Keratinocyte (primary cell): ENCODE measurements at regions not wholly inside any gene's neighbourhood (a gene's known extent, or its start where the extent isn't known, plus 50 kb on each side); places are given as distances from the start of the nearest gene placed in this dataset.

ENCODE experiments used
- DNase-seq: peaks from one replicate; pipeline ENCODE4 v3.0.0-alpha.2; 2011; ENCODE audit warnings: low read depth, missing footprints, low spot score
- FAIRE-seq: peaks from 2 replicates; lab custom pipeline; 2011; peaks lifted over from hg19 to GRCh38; lab: Jason Lieb, UNC
- H2AFZ ChIP-seq: 2 replicates; pipeline ENCODE4 v1.6.0; 2012; ENCODE audit warnings: low read length, control low read depth, inconsistent platforms; ENCODE audit not compliant: control insufficient read depth
- H3K27ac ChIP-seq: 2 replicates; pipeline ENCODE4 v1.5.1; 2011; ENCODE audit warnings: low read length; ENCODE audit not compliant: control insufficient read depth, insufficient read depth
- H3K27me3 ChIP-seq: 3 replicates; pipeline ENCODE4 v1.6.0; 2011; ENCODE audit warnings: low read length; ENCODE audit not compliant: control insufficient read depth, insufficient read depth; ENCODE audit errors: extremely low read depth
- H3K36me3 ChIP-seq, 2 experiments: 2 replicates in 1 of 2; 3 replicates in 1 of 2; pipeline ENCODE4 v1.5.1; 2011; ENCODE audit warnings: low read length in 2 of 2, mild to moderate bottlenecking in 1 of 2; ENCODE audit not compliant: control insufficient read depth in 2 of 2, insufficient read depth in 2 of 2; ENCODE audit errors: extremely low read depth in 1 of 2
- H3K4me1 ChIP-seq: 3 replicates; pipeline ENCODE4 v1.5.1; 2011; ENCODE audit warnings: low read length; ENCODE audit not compliant: control insufficient read depth, insufficient read depth; ENCODE audit errors: extremely low read depth
- H3K4me2 ChIP-seq: 3 replicates; pipeline ENCODE4 v1.6.0; 2011; ENCODE audit warnings: low read depth, low read length; ENCODE audit not compliant: control insufficient read depth, insufficient read depth; ENCODE audit errors: extremely low read depth
- H3K4me3 ChIP-seq, 3 experiments: fragments of 200-600 bp in 1 of 3; sonication (generic) in 1 of 3; 2 replicates in 2 of 3; 3 replicates in 1 of 3; pipeline ENCODE4 v1.5.1; 2011 to 2016; ENCODE audit warnings: low read length in 3 of 3, mild to moderate bottlenecking in 3 of 3, control low read depth in 2 of 3, inconsistent platforms in 1 of 3, low read depth in 1 of 3, mixed read lengths in 1 of 3, mixed run types in 1 of 3, moderate library complexity in 1 of 3; ENCODE audit not compliant: control insufficient read depth in 2 of 3, insufficient read depth in 2 of 3; ENCODE audit errors: extremely low read depth in 1 of 3
- H3K79me2 ChIP-seq: 2 replicates; pipeline ENCODE4 v1.6.0; 2012; ENCODE audit warnings: low read length; ENCODE audit not compliant: control insufficient read depth, insufficient read depth
- H3K9ac ChIP-seq: 3 replicates; pipeline ENCODE4 v1.6.0; 2011; ENCODE audit warnings: low read length; ENCODE audit not compliant: control insufficient read depth, insufficient read depth; ENCODE audit errors: extremely low read depth
- H3K9me1 ChIP-seq: 3 replicates; pipeline ENCODE4 v1.6.0; 2011; ENCODE audit warnings: low read length; ENCODE audit not compliant: control insufficient read depth, insufficient read depth; ENCODE audit errors: extremely low read depth
- H3K9me3 ChIP-seq: 2 replicates; pipeline ENCODE4 v1.5.1; 2012; ENCODE audit warnings: low read depth, low read length; ENCODE audit not compliant: control insufficient read depth
- H4K20me1 ChIP-seq: 3 replicates; pipeline ENCODE4 v1.6.0; 2011; ENCODE audit warnings: low read length; ENCODE audit not compliant: control insufficient read depth, insufficient read depth; ENCODE audit errors: extremely low read depth
- EZH2 ChIP-seq: IDR thresholded peaks from one replicate; pipeline ENCODE4 v1.6.1; 2012; ENCODE audit warnings: inconsistent platforms, mild to moderate bottlenecking, low read length, moderate library complexity
- dilution Hi-C: fragments of 300-500 bp; cut with MboI; formaldehyde crosslinking; loops from one replicate; pipeline ENCODE4 v1.7.0; 2020; ENCODE audit warnings: low sequenced_read_pairs; ENCODE audit not compliant: extremely low pct_ligation_motif_present
- TF ChIP-seq, protein P1 (sequence below), 3 experiments: IDR thresholded peaks in 1 of 3; conservative IDR thresholded peaks in 1 of 3; optimal IDR thresholded peaks in 1 of 3; 2 replicates in 2 of 3; 3 replicates in 1 of 3; pipeline versions ENCODE3 to v1.5.1; 2011; ENCODE audit warnings: low read length in 3 of 3, mild to moderate bottlenecking in 3 of 3, moderate library complexity in 2 of 3, control low read depth in 1 of 3, inconsistent platforms in 1 of 3; ENCODE audit not compliant: insufficient read depth in 2 of 3; ENCODE audit errors: extremely low read depth in 1 of 3

DNA sequence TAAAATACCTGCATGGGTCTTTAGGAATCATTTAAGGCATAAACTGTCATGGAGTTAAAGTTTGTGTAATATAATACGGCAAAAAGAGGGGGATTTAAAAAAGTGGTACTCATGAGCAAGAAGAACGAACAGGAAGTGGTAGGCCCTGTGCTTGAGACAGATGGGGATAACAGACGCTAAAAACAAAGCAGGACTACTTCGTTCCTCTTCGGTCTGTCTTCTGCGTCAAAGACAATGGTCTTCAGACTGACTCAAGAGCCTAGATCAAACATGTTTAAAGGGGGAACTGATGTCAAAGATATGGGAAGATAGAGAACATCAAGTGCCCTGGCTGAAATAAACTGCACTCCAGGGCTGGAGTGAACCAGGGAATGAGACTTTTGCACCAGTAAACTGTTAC, 59.8 kb upstream of the RFX3 start:
- TF ChIP-seq, protein P1, sequence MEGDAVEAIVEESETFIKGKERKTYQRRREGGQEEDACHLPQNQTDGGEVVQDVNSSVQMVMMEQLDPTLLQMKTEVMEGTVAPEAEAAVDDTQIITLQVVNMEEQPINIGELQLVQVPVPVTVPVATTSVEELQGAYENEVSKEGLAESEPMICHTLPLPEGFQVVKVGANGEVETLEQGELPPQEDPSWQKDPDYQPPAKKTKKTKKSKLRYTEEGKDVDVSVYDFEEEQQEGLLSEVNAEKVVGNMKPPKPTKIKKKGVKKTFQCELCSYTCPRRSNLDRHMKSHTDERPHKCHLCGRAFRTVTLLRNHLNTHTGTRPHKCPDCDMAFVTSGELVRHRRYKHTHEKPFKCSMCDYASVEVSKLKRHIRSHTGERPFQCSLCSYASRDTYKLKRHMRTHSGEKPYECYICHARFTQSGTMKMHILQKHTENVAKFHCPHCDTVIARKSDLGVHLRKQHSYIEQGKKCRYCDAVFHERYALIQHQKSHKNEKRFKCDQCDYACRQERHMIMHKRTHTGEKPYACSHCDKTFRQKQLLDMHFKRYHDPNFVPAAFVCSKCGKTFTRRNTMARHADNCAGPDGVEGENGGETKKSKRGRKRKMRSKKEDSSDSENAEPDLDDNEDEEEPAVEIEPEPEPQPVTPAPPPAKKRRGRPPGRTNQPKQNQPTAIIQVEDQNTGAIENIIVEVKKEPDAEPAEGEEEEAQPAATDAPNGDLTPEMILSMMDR (optimal IDR thresholded peaks at IDR 0.05 in 1 of 3, IDR thresholded peaks at IDR 0.05 in 1 of 3, conservative IDR thresholded peaks at IDR 0.05 in 1 of 3; ENCODE audit: extremely low read depth in 1 of 3, insufficient read depth in 2 of 3, low read length in 3 of 3): no peak
- TF ChIP-seq EZH2: no peak

DNA sequence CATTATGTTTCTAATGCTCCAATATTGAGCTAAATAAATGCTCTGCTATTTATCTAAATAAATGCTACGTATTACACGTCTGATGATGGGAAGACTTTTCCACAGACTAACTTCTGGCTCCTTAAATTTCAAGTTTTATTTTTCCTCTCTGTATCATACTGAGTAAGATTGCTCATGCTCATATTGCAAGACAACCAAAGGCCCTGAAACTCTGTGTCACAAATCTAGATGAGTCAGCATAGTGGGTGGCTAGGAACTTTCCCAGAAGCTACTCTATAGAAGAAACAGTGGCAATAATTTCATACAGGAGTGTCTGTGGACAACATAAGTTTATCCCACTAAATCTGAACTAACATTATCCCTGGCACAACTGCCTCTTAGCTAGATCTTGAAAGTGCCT, 53.0 kb upstream of the RFX3 start:
- no peaks in the 10 kb centered on the region for H3K4me1 ChIP-seq
- H3K27ac ChIP-seq: no peak overlapping the region
- no peak overlapping the region for H3K9ac ChIP-seq
- FAIRE-seq (no peak), DNase-seq (no peak)
- H3K9me1 ChIP-seq: no peaks in the 10 kb centered on the region
- H3K27me3 ChIP-seq: no peaks in the 10 kb centered on the region
- no peak overlapping the region for H3K4me3 ChIP-seq
- TF ChIP-seq, protein P1 (optimal IDR thresholded peaks at IDR 0.05 in 1 of 3, IDR thresholded peaks at IDR 0.05 in 1 of 3, conservative IDR thresholded peaks at IDR 0.05 in 1 of 3; ENCODE audit: extremely low read depth in 1 of 3, insufficient read depth in 2 of 3, low read length in 3 of 3): no peak
- TF ChIP-seq EZH2: no peak
- no peaks in the 10 kb centered on the region for H3K9me3 ChIP-seq
- no peaks in the 10 kb centered on the region for H3K79me2 ChIP-seq
- H3K4me2 ChIP-seq: no peak overlapping the region
- H3K36me3 ChIP-seq: no peaks in the 10 kb centered on the region
- dilution Hi-C loops: no loop called here
- H2AFZ ChIP-seq: no peak overlapping the region
- H4K20me1 ChIP-seq: no peaks in the 10 kb centered on the region

More for the DNA sequence above, 59.8 kb upstream of the RFX3 start:
- no peaks in the 10 kb centered on the region for H3K79me2 ChIP-seq
- no peaks in the 10 kb centered on the region for H3K27me3 ChIP-seq
- dilution Hi-C loops: no loop called here
- H3K9me3 ChIP-seq: no peaks in the 10 kb centered on the region
- no peaks in the 10 kb centered on the region for H4K20me1 ChIP-seq
- H3K4me1 ChIP-seq: no peaks in the 10 kb centered on the region
- H3K9me1 ChIP-seq: no peaks in the 10 kb centered on the region
- H3K4me3 ChIP-seq: no peak overlapping the region
- H3K4me2 ChIP-seq: no peak overlapping the region
- H3K36me3 ChIP-seq: no peaks in the 10 kb centered on the region
- no peak for FAIRE-seq
- no peak for DNase-seq
- H2AFZ ChIP-seq: no peak overlapping the region
- H3K27ac ChIP-seq: no peak overlapping the region
- no peak overlapping the region for H3K9ac ChIP-seq
